Stimulated activated effector memory CD8-positive, alpha-beta T cell treated with anti-CD3 and anti-CD28 coated beads, Interleukin-12 subunit alpha, Interleukin-12 subunit beta, amount 100 ng/mL, for 72 hours (primary cell): ENCODE measurements at regions not wholly inside any gene's neighbourhood (a gene's known extent, or its start where the extent isn't known, plus 50 kb on each side); places are given as distances from the start of the nearest gene placed in this dataset.

ENCODE experiments used
- ATAC-seq: fragments of 150-1000 bp; cut with Tn5 transposase; 2 replicates; pipeline ENCODE4 v1.10.0; 2021
- DNase-seq, 2 donors: peaks; one replicate each; pipeline ENCODE4 v3.0.0; 2021 to 2022; ENCODE audit warnings: low spot score in 2 of 2
- H3K27ac Mint-ChIP-seq: one replicate; pipeline ENCODE4 v1.8.0; 2022; ENCODE audit warnings: mild to moderate bottlenecking, mixed read lengths
- H3K36me3 Mint-ChIP-seq: one replicate; pipeline ENCODE4 v1.8.0; 2022; ENCODE audit warnings: mild to moderate bottlenecking, mixed read lengths
- H3K4me1 Mint-ChIP-seq: one replicate; pipeline ENCODE4 v1.8.0; 2022; ENCODE audit warnings: mixed read lengths
- H3K4me3 Mint-ChIP-seq: one replicate; pipeline ENCODE4 v1.8.0; 2022; ENCODE audit warnings: mild to moderate bottlenecking, mixed read lengths
- H3K9me3 Mint-ChIP-seq: one replicate; pipeline ENCODE4 v1.8.0; 2022; ENCODE audit warnings: mixed read lengths

DNA sequence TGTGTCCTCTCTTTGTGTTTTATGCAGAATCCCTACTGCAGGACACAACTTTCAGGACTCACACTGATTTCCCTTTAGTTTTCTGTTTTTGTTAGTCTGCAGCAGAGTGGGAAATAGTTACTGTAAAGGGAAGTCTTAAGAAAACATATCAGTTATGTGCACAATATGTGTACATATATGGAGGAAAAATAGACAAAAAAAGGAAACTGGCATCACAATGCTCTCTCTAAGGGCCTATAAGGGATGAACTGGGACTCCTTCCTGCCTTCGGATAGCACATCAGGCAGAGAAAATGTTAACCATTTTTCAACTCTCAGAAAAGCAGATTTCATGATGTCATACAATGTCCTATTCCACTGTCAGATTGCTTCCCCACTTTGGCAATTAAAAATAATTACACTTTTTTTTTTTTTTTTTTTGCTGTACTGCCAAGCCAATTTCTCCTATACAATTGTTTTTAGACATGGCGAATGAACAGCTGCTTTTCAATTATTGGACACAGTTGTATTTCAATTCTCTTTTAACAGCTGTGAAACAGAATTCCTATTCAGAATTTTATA is 112.5 kb upstream of the KCNJ16 start:
- Mint-ChIP-seq H3K9me3 (no peaks in the 10 kb centered on the region), H3K27ac (no peak overlapping the region), H3K4me1 (no peaks in the 10 kb centered on the region), H3K4me3 (no peak overlapping the region), H3K36me3 (no peaks in the 10 kb centered on the region)
- ATAC-seq (no peak), DNase-seq (no peak)

DNA sequence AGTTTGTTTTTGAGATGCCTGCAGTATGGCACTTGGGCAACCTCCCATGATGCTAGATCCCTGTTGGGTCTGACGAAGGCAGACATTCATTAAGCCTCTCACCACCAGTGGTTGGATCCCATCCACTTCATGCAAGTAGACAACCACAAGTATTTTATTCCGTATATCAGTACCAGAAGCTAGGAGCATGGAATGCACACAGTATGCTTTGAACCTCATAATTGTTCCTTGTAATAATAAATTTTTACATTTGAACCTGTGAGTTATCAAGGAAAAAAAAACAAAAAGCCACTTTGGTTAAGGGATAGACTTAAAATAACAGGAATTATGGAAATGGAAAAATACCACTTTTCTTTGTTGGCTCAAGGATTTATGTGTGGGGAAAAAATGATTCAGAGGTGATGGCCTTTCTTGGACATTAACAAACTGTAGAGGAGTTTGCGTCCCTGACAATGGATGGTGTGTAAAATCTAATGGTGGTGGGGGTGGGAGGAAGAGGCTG is 107.1 kb upstream of the KCNJ16 start:
- no peak overlapping the region for H3K27ac Mint-ChIP-seq
- no peaks in the 10 kb centered on the region for H3K36me3 Mint-ChIP-seq

DNA sequence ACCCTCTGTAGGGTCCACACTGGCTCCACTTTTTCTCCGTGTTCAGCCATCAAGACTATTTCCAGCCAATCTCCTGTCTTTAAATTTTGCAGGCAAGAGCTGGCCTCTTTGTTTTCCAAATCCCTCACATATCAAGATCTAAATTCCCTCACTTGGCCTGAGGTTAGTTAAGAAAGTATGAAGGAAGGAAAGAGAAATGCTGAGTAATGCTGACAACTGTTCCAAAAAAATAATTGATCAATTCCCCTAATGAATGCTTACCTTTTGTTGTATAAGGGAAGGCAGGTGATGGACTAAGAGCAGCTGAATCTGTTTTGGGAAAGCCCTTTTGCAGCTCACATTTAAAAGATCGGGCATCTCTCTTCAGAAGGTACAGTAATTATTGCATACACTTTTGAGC is 105.1 kb upstream of the KCNJ16 start:
- DNase-seq (no peak), ATAC-seq (no peak)
- H3K9me3 Mint-ChIP-seq: no peaks in the 10 kb centered on the region
- no peak overlapping the region for H3K27ac Mint-ChIP-seq
- H3K36me3 Mint-ChIP-seq: no peaks in the 10 kb centered on the region
- H3K4me3 Mint-ChIP-seq: no peak overlapping the region
- H3K4me1 Mint-ChIP-seq: no peaks in the 10 kb centered on the region

More for the DNA sequence above, 107.1 kb upstream of the KCNJ16 start:
- ATAC-seq (no peak), DNase-seq (no peak)
- H3K9me3 Mint-ChIP-seq: no peaks in the 10 kb centered on the region
- H3K4me3 Mint-ChIP-seq: no peak overlapping the region
- H3K4me1 Mint-ChIP-seq: no peaks in the 10 kb centered on the region

DNA sequence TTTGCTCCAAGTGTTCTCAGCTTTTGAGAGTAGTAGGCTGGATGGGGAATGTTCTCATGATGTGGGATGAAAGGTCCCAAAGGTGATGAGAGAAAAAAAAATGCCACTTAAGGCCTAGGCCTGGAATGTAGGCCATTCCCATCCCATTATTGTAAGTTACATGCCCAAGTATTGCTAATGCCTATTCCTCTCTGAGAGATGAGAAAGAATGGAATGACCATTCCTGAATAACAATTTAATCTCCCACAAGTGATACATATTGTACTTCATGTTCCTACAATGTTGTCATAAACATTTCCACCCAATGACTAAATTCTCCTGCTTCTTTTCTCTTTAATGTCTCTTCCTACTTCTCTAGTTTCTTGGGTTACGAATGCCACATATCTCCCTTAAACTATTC is 102.8 kb upstream of the KCNJ16 start:
- Mint-ChIP-seq H3K4me1 (no peaks in the 10 kb centered on the region), H3K9me3 (no peaks in the 10 kb centered on the region), H3K27ac (no peak overlapping the region), H3K36me3 (no peaks in the 10 kb centered on the region), H3K4me3 (no peak overlapping the region)
- no peak for DNase-seq
- no peak for ATAC-seq

DNA sequence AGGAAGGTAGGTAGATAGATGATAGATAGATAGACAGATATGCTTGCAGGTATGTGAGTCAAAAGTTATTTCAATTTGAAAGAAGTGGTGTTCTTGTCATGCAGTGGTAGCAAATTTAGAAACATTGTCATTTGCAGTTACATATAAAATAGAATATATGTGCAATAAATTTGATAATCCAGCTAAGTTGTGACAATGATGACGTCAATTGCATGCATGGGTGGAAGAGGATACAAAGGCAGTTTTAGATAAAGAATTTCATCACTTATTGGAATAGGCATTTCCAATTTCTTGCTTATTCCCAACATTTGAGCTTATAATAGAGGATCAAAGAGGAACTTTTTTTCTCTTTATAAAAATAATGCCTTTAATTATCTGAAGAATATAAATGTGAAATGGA is 99.2 kb upstream of the KCNJ16 start:
- Mint-ChIP-seq H3K4me1 (no peaks in the 10 kb centered on the region), H3K9me3 (no peaks in the 10 kb centered on the region), H3K4me3 (no peak overlapping the region), H3K36me3 (no peaks in the 10 kb centered on the region), H3K27ac (no peak overlapping the region)
- ATAC-seq: no peak
- no peak for DNase-seq

DNA sequence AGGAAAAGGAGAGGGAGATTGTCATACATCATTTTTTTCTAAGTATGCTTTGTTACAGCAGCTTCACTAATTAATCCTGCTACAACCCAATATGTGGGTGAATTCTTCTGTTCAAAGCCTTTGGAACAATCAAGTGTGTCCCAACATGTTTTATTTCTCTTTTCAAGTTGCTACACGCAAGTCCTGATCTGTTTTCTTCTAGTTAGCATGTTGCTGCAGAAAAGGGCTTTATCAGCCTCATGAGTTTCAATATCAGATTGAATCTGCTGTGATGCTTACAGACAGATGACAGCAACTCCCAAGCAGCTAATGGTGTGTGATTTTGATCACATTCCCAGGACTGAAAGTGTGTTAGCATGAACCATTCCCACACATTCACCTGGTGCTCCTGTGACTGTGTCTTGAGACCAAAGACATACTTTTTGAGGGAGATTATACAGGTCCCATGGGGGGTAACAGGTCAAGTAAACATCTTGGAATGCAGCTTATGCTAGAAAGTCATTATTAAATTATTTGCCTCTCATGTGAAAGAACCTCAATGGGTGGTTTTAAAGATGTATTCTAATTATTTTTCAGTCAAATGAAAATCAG is 96.9 kb upstream of the KCNJ16 start:
- ATAC-seq (no peak), DNase-seq (no peak)
- H3K27ac Mint-ChIP-seq: no peak overlapping the region
- H3K36me3 Mint-ChIP-seq: no peaks in the 10 kb centered on the region
- no peaks in the 10 kb centered on the region for H3K9me3 Mint-ChIP-seq
- no peak overlapping the region for H3K4me3 Mint-ChIP-seq
- H3K4me1 Mint-ChIP-seq: no peaks in the 10 kb centered on the region

DNA sequence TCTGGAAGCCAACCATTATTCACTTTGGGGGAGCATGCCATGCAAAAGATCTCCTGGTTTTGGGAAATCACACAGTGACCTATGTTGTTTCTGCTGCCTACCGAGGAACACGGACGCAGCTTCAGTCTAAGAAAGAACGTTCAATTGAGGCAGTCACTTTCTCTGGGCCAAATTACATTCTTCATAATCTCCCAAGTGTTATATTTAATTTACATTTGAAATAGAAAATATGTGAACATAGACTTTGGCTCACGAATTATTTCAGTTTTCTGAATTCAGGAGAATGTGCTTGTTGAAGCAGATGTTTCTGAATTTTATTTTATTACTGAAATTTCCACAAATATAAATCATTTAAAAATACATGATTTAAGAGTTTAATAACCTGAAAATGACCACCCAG is 93.6 kb upstream of the KCNJ16 start:
- Mint-ChIP-seq H3K4me3 (no peak overlapping the region), H3K27ac (no peak overlapping the region), H3K4me1 (no peaks in the 10 kb centered on the region), H3K9me3 (no peaks in the 10 kb centered on the region), H3K36me3 (no peaks in the 10 kb centered on the region)
- no peak for DNase-seq
- no peak for ATAC-seq

DNA sequence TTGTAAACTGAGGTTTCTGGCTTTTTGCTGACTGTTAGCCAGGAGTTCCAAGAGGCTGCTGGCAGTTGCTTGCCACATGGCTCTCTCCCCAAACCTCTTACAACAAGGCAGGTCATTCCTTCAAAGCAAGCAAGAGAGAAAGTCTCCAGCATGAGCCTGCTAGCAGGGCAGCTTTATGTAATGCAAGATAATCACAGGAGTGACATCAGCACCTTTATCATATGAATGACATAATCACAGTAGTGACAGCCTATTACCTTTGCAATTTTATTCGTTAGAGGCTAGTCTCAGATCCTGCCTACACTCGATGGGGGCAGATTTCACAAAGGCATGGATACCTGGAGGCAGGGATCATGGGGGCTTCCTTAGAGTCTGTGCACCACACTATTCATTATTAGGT is 79.5 kb upstream of the KCNJ16 start:
- DNase-seq (no peak), ATAC-seq (no peak)
- Mint-ChIP-seq H3K4me1 (no peaks in the 10 kb centered on the region), H3K9me3 (no peaks in the 10 kb centered on the region), H3K36me3 (no peaks in the 10 kb centered on the region), H3K4me3 (no peak overlapping the region), H3K27ac (no peak overlapping the region)

DNA sequence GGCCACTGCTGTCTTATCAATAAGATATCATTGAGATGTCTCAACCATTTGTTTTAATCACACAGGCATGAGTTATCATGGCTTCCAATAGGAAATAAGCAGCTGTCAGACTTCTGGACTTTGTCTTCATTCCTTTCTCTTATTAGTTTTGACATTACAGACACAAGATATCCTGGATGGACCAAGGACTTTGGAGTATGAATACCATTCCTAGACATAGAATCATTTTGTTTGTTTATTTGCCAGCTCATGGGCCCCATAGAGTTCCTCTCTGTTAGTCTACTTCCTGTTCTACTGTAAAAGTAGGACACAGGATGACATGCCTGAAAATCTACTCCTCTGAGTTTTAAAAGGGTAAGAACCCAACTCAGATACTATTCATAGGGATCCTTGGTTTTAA is 77.7 kb upstream of the KCNJ16 start:
- no peak overlapping the region for H3K27ac Mint-ChIP-seq
- H3K4me1 Mint-ChIP-seq: no peaks in the 10 kb centered on the region
- no peaks in the 10 kb centered on the region for H3K9me3 Mint-ChIP-seq
- ATAC-seq: no peak
- no peak overlapping the region for H3K4me3 Mint-ChIP-seq
- H3K36me3 Mint-ChIP-seq: no peaks in the 10 kb centered on the region
- no peak for DNase-seq

DNA sequence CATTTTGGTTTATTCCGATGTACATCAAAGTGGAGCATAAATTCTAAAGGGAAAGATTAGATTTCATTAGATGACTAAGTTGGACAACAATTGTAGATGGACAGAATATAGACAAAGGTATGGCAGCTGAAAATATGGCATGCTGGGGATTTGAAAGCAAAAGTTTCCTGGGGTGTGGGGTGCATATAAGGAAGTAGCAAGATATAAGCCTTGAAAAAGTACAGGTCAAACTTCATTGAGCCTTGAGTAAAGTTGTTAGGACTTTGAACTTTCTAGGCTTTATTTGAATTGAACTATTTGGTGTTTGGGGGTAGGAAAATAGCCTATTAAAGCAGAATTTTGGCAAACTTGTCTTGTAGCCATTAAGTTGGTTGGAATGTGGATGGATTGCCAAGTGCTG is 75.8 kb upstream of the KCNJ16 start:
- ATAC-seq (no peak), DNase-seq (no peak)
- Mint-ChIP-seq H3K27ac (no peak overlapping the region), H3K4me3 (no peak overlapping the region), H3K4me1 (no peaks in the 10 kb centered on the region), H3K36me3 (no peaks in the 10 kb centered on the region), H3K9me3 (peaks cover 3% of the 10 kb centered on the region)

DNA sequence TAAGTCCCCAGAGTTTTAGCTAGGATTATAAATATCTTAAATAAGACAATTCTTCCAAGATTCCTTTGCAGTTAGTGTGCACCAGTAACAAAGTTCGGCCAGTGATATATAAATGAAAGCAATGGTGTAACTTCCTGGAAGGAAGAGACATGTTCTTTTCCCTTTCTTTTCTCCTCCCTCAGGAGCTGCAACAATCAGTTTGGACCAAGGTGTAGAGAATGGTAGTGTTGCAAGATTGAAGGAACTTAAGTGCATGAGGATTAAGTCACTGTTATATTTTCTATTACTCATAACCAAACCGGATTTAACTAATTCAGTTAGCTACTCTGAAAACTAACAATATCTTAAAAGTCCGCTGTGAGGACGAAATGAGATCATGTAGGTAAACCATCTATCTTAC is 68.9 kb upstream of the KCNJ16 start:
- Mint-ChIP-seq H3K4me3 (no peak overlapping the region), H3K4me1 (no peaks in the 10 kb centered on the region), H3K27ac (no peak overlapping the region), H3K9me3 (peaks cover 4% of the 10 kb centered on the region), H3K36me3 (no peaks in the 10 kb centered on the region)
- ATAC-seq: no peak
- DNase-seq: no peak

DNA sequence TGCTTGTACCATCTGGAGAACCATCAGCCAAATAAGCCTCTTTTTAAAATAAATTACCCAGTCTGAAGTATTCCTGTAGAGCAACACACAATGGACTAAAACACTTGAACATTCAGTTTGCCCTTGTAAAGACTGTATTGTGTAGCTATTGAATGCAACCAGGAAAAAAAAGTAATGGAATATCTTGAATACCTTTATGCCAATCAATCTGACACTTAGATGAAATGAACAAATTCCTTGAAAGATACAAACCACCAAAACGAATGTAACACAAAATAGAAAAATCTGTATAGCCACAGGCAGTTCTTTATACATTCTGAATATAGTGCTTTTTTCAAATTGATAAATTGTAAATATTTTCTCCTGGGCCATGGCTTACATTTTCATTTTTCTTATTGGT is 63.3 kb upstream of the KCNJ16 start:
- Mint-ChIP-seq H3K36me3 (no peaks in the 10 kb centered on the region), H3K27ac (no peak overlapping the region), H3K4me1 (no peaks in the 10 kb centered on the region), H3K4me3 (no peak overlapping the region), H3K9me3 (no peaks in the 10 kb centered on the region)
- DNase-seq (no peak), ATAC-seq (no peak)

DNA sequence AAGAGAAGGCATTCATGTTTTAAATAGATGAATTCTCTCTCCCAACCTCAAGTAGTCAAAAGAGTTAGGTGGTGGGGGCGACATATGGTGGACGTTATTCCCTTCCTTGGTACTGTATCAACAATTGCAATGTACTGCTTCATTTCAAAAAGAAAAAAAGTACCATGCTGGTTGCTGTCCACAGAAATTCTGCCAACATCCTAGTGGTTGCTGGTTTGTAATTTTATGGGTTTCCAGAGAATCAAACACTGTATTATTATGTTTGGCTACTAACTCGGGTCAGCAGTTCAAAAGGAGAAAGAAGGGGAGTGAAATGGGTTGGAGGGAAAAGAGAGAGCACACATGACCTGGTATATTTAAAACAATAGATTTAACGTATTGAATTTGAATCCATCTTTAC is 61.1 kb upstream of the KCNJ16 start:
- Mint-ChIP-seq H3K27ac (no peak overlapping the region), H3K9me3 (no peaks in the 10 kb centered on the region), H3K4me1 (no peaks in the 10 kb centered on the region), H3K4me3 (no peak overlapping the region), H3K36me3 (no peaks in the 10 kb centered on the region)
- DNase-seq (no peak), ATAC-seq (no peak)

DNA sequence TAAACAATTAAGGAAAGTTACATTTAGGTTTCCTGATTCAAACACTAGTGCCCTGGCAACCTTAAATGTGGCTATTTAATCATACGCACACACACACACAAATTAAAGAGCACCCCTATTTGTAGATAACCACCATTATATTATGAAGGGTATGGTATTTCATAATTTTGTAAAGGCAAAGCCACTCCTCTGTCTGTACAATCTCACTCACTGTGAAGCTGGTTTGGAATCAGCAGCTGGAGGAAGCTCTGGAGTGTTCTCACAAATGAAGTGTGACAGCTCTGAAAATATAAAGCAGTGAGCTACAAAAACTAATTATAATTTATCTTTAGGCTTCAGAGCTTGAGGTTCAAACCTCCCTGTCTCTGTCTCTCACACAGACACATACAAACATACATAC is 57.9 kb upstream of the KCNJ16 start:
- Mint-ChIP-seq H3K27ac (no peak overlapping the region), H3K36me3 (no peaks in the 10 kb centered on the region), H3K4me3 (no peak overlapping the region), H3K4me1 (no peaks in the 10 kb centered on the region), H3K9me3 (no peaks in the 10 kb centered on the region)
- ATAC-seq (no peak), DNase-seq (no peak)

DNA sequence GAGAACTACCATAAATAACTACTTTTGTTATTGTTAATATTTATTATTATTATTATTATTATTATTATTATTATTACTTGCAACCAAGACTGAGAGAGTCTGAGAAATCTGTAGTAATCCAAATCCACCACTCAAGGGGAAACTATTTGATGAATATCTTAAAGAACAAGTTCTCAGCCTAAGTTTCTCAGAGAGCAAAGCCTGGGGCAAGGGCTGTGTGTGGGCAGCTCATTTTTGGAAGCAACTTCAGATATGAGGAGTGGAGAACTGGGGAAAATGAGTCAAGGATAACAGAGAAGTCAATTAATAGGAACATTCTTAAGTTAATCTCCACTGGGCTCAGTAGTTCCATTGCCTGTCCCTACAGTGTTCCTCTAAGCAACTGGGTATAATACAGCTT is 57.1 kb upstream of the KCNJ16 start:
- DNase-seq: no peak
- no peaks in the 10 kb centered on the region for H3K4me1 Mint-ChIP-seq
- H3K36me3 Mint-ChIP-seq: no peaks in the 10 kb centered on the region
- no peak overlapping the region for H3K4me3 Mint-ChIP-seq
- H3K27ac Mint-ChIP-seq: no peak overlapping the region
- H3K9me3 Mint-ChIP-seq: no peaks in the 10 kb centered on the region
- no peak for ATAC-seq

DNA sequence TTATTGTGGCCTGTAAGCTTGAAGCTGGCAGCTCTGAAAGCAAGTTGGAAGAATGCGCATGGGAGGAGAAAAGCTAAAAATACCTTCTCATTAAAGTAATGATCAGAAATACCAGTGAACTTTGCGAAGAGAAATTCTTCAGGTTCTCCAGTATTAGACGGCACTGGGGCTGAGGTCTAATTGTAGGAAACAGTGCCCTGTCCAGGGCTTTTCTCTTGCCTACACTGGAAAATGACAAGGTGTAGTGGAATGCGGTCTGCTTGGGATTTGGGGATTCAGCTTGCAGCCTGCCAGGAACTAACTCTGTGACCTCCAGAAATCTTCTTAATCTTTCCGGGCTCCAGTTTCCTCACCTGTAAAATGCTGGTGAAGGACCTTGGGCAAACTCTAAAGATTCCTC is 53.3 kb upstream of the KCNJ16 start:
- ATAC-seq (no peak), DNase-seq (no peak)
- H3K4me1 Mint-ChIP-seq: no peaks in the 10 kb centered on the region
- no peak overlapping the region for H3K27ac Mint-ChIP-seq
- no peaks in the 10 kb centered on the region for H3K36me3 Mint-ChIP-seq
- H3K4me3 Mint-ChIP-seq: no peak overlapping the region
- no peaks in the 10 kb centered on the region for H3K9me3 Mint-ChIP-seq

DNA sequence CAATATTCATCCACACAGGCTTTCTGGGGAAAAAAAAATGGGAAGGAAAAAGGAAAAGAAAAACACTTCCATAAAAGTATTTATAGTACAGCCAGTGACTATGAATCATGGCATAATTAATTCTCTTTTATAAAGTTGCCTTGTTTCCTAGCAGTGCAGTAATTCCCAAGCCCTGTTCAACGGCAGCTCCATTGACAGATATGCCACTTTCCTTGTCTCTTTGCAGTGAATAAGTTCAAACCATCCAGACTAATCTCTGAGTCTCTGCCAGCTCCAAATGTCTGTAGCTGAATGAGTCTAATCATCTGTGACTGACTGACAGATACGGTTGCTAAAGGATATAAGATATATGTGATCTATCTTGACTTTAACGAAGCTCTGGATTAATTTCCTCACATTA is 52.9 kb upstream of the KCNJ16 start:
- Mint-ChIP-seq H3K4me3 (no peak overlapping the region), H3K9me3 (no peaks in the 10 kb centered on the region), H3K27ac (no peak overlapping the region), H3K4me1 (no peaks in the 10 kb centered on the region), H3K36me3 (no peaks in the 10 kb centered on the region)
- no peak for ATAC-seq
- no peak for DNase-seq
